HG02885 (cell line): ENCODE measurements at regions not wholly inside any gene's neighbourhood (a gene's known extent, or its start where the extent isn't known, plus 50 kb on each side); places are given as distances from the start of the nearest gene placed in this dataset.
"Not testable (repeated sequence)": the region's sequence is repeated elsewhere in the genome, so short reads cannot be mapped to it uniquely, and the experiment has no call there.

Source experiments
- ATAC-seq: cut with Tn5 transposase; IDR thresholded peaks from one replicate; pipeline ENCODE4 v1.9.1; 2021; ENCODE audit warnings: mild to moderate bottlenecking; ENCODE audit not compliant: unreplicated experiment, poor library complexity

DNA sequence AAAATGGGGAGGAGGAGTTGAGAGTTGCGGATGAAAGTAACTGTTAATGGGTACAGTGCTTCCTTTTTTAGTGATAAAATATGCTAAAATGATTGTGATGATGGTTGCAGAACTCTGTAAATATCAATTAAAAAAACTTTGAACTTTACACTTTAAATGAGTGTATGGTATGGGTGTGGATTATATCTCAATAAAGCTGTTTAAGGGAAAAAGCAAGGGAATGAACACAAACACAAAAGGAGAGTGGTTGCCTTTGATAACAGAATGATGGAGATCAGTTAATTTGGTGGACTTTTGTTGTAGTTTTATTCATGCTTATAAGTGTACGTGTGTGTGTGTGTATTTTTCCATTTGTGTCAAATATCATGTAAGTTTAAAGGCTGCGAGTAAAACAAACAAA, 186.1 kb downstream of the ZNF608 start:
- no peak for ATAC-seq

GRCh38 chr5:124557761-124558160, 188.7 kb downstream of the ZNF608 start:
- ATAC-seq, result no peak

DNA sequence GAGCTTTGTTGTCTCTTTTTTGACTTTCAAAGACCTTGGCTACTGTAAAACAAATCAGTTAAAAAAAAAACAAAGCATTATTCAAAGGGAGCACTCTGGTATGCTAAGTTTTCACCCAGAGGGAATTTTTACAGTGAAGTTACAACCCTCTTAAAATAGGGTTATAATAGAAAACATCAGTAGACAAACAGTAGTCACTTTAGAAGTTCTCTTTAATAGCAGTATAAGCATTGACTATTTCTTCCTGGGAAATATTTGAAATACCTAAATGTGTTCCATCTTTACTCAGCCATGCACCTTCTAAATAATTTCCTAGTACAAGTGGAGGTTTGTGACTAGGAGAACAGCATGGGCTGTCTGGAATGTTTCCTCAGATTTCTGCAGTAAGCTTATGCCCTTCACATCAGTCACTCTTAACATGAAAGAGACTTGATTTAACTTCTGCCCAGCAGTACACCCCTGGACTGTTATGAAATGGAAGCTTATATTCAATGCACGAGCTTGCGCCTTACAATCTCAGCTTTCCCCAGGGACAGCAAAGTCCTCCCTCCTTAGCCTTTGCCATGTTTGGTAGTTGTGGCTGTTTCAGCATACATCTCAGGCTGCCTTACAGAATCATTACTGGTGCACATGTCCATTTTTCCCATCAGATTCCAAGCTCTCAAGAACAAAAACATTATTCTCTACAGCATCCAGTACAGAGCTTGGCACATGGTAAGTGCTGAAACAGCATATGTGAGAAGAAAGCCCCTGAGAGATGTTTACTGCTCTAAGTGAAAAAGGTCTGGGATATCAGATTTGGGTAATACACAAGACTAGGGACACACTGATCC, 191.5 kb downstream of the ZNF608 start:
- ATAC-seq, result no peak

DNA sequence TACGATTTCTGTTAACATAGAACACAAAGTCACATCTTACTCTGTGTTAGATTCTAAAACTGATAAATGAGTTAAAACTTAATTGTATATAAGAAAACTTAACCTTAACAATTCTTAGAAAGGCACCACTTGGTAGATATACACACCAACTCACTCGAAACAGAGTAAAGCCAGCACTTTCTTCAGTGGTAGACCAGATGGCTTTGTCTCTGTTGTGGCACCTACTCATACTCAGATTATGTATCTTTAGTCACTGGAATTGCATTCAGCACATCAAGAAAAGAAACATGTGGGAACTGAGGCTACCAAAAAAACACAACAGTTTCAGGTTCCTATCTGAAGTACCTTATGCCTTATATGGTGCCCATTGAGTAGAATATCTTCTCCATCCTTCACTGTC, 192.5 kb downstream of the ZNF608 start:
- ATAC-seq, result no peak

GRCh38 chr5:124552526-124552925, 193.9 kb downstream of the ZNF608 start:
- ATAC-seq, result no peak

- ATAC-seq, result no peak
Measured at GRCh38 chr5:124551939-124552279, 194.5 kb downstream of the ZNF608 start.

GRCh38 chr5:124550731-124551130, 195.7 kb downstream of the ZNF608 start:
- no peak for ATAC-seq

- no peak for ATAC-seq
Measured at GRCh38 chr5:124549891-124550436, 196.5 kb downstream of the ZNF608 start.

- ATAC-seq, result no peak
Measured at GRCh38 chr5:124546643-124547042, 199.8 kb downstream of the ZNF608 start.

DNA sequence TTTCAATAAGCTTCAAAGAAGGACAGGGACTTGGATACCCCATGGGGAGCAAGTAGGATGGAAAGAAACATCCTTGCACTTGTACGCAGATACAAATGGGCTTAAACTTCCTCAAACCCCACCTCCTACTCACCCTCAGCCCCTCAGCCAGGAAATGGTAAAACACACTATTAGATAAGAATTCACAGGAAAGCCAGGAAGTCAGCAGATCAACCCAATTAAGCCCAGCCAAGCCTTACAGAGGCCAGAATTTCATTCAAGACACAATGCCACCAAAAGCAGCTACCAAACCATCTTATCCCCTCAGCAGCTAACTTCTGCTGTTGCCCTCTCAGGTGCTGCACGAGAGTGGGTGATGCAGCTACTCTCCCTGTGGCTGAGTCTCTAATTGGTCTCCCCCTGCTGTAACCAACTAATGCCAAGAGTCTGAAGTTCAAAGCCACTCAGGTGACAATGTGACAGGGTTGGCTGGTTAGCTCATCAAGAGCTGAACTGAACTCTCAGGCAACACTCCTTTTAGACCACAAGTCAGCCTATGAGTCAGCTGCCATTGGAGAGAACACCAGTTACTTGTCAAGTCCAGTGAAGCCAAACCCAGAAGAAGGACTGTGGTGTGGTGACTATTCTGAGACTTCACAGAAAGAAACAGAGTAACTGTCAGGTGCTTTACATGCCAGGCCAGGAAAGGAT, 201.9 kb downstream of the ZNF608 start:
- peak; percentile 94 for ATAC-seq

DNA sequence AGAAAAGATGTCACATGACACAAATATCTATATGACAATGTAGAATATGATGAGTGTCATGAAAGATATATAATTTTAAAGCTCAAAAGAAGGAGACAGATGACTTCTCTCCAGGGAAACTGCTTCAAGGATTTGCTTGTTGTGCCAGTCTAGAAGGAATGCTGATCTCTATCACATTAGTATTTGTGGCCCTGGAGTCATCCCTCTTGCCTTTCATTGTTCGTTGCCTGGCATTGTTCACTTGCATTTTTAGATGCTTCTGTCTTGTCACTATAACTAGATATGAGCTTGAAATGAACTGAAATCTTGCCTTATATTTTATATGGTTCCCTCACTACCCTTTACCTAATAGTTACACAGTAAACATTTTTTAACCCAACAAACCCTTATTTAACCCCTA, 207.5 kb downstream of the ZNF608 start:
- ATAC-seq, result no peak

GRCh38 chr5:124538191-124538590, 208.2 kb downstream of the ZNF608 start:
- no peak for ATAC-seq

DNA sequence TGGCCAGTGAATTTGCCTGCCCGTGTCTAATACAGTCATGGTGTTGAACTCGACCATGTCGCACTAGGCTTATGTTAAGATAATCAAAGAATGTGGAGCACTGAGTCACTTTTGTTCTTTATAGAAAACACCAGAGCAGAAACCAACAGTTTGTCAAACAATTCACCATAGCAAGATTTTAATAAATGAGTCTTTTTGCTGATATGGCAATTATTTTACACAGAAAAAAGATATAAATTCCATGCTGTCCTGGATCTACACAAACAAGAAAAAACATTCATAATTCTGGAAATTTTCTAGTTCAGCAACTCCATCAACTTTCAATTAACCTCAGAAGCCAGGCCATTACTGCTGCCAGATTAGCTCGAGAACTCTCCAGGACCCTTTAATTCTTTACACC, 208.9 kb downstream of the ZNF608 start:
- ATAC-seq, result no peak

GRCh38 chr5:124537107-124537506, 209.3 kb downstream of the ZNF608 start:
- no peak for ATAC-seq

DNA sequence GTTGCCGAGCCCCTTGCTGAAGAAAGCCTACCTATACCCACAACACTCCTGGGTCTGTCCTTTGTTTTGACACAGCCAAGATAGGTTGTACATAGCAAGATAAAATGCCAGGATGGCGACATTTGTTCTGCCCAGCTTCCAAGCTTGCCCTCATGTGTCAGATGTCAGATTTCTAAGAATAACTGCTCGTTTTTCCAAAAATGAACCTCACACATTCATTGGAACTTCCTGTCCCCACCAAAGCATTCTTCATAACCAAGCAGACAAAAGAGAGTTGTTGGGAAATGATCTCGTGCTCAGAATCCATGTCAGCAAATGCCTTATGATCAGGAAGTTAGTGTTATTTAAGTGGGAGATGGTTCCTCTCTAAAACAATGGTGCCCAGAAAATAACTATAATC, 210.1 kb downstream of the ZNF608 start:
- ATAC-seq, result no peak

DNA sequence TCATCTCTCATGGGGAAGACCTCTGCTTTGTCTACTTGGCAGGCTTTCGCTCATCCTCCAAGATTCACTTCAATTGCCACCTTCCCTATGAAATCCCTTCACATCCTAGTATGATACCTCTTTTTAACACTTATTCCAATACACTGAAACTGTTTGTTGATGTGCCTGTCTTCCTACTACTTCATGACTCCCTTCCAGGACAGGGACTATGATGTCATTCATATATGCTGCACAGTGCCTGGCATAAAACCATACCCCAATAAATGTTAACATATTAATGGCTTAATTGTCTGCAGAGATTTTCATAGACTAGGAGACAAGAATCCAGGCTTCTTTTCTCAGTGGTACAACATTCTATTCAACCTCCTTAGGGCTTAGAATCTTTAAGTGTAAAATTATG, 215.5 kb downstream of the ZNF608 start:
- ATAC-seq, result no peak

DNA sequence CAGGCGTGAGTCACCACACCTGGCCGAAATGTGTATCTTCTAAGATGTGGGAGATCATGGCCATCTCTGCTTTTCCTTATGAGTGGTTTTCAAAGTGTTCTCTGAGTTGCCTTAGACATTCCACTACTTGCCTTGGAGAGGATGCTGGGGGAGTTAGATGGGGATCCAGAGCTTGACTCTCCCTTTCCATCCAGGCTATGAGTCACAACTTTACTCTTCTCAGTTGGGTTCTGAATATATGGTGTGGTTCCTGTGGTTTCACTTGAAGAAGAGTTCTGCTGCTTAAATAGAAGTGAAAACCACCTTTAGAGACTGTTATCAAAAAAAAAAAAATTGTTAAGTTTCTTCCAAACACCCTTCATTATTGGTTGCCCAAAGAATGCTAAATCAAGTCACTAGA, 217.6 kb downstream of the ZNF608 start:
- peak; percentile 48 for ATAC-seq

- ATAC-seq, result peak; percentile 47
Measured at GRCh38 chr5:124527220-124527991, 219.0 kb downstream of the ZNF608 start.

DNA sequence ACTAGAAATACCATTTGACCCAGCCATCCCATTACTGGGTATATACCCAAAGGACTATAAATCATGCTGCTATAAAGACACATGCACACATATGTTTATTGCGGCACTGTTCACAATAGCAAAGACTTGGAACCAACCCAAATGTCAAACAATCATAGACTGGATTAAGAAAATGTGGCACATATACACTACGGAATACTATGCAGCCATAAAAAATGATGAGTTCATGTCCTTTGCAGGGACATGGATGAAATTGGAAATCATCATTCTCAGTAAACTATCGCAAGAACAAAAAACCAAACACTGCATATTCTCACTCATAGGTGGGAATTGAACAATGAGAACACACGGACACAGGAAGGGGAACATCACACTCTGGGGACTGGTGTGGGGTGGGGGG, 220.4 kb downstream of the ZNF608 start:
- ATAC-seq, result not testable (repeated sequence)

GRCh38 chr5:124524552-124525232, 221.7 kb downstream of the ZNF608 start:
- ATAC-seq, result peak; percentile 91
